NT2/D1 (cell line): ENCODE measurements at regions not wholly inside any gene's neighbourhood (a gene's known extent, or its start where the extent isn't known, plus 50 kb on each side); places are given as distances from the start of the nearest gene placed in this dataset.
"Not testable (repeated sequence)": the region's sequence is repeated elsewhere in the genome, so short reads cannot be mapped to it uniquely, and the experiment has no call there.

ENCODE experiments used
- DNase-seq: peaks from one replicate; pipeline ENCODE4 v3.0.0-alpha.2; 2011; ENCODE audit warnings: low read depth, low spot score
- H3K27me3 ChIP-seq: 2 replicates; pipeline ENCODE4 v1.6.0; 2011; ENCODE audit warnings: mild to moderate bottlenecking; ENCODE audit not compliant: insufficient read length, insufficient read depth
- H3K36me3 ChIP-seq: 2 replicates; pipeline ENCODE4 v1.6.1; 2011; ENCODE audit warnings: mild to moderate bottlenecking, low read length, mixed read lengths; ENCODE audit not compliant: insufficient read depth, insufficient read length
- H3K4me1 ChIP-seq: 2 replicates; pipeline ENCODE4 v1.5.1; 2011; ENCODE audit not compliant: insufficient read depth, insufficient read length
- H3K4me3 ChIP-seq: 2 replicates; pipeline ENCODE4 v1.5.1; 2011; ENCODE audit warnings: low read depth; ENCODE audit not compliant: insufficient read length
- H3K9ac ChIP-seq: 2 replicates; pipeline ENCODE4 v1.6.0; 2011; ENCODE audit warnings: low read depth; ENCODE audit not compliant: insufficient read length
- H3K9me3 ChIP-seq: 2 replicates; pipeline ENCODE4 v1.5.1; 2011; ENCODE audit warnings: mild to moderate bottlenecking, low read length; ENCODE audit not compliant: insufficient read depth
- SUZ12 ChIP-seq: IDR thresholded peaks from 2 replicates; pipeline ENCODE4 v1.6.1; 2011; ENCODE audit not compliant: insufficient read length, insufficient read depth; ENCODE audit errors: extremely low read depth
- YY1 ChIP-seq: IDR thresholded peaks from 2 replicates; pipeline ENCODE4 v1.6.1; 2011; ENCODE audit not compliant: insufficient read length, insufficient read depth
- ZNF274 ChIP-seq: IDR thresholded peaks from 2 replicates; pipeline ENCODE4 v1.6.1; 2011; ENCODE audit warnings: mild to moderate bottlenecking, low read depth, low read length

- H3K9ac ChIP-seq, result no peak overlapping the region
- H3K9me3 ChIP-seq, result no peaks in the 10 kb centered on the region
- no peaks in the 10 kb centered on the region for H3K27me3 ChIP-seq
- DNase-seq, result no peak
- H3K36me3 ChIP-seq, result no peaks in the 10 kb centered on the region
- no peaks in the 10 kb centered on the region for H3K4me1 ChIP-seq
- H3K4me3 ChIP-seq, result no peak overlapping the region
- TF ChIP-seq ZNF274 (no peak), SUZ12 (no peak), YY1 (no peak)
Measured at GRCh38 chr2:215722986-215723630, 287.2 kb upstream of the FN1 start.

GRCh38 chr2:215722125-215722524, 286.3 kb upstream of the FN1 start:
- no peak for DNase-seq
- Histone ChIP-seq H3K4me1 (no peaks in the 10 kb centered on the region), H3K4me3 (no peak overlapping the region), H3K9me3 (no peaks in the 10 kb centered on the region), H3K36me3 (no peaks in the 10 kb centered on the region), H3K9ac (no peak overlapping the region), H3K27me3 (no peaks in the 10 kb centered on the region)
- TF ChIP-seq YY1 (no peak), SUZ12 (no peak), ZNF274 (no peak)

- not testable (repeated sequence) for H3K9me3 ChIP-seq, H3K4me3 ChIP-seq, H3K36me3 ChIP-seq, H3K9ac ChIP-seq, H3K27me3 ChIP-seq, DNase-seq, H3K4me1 ChIP-seq
Measured at GRCh38 chr2:215721515-215721914, 285.6 kb upstream of the FN1 start.

GRCh38 chr2:215718890-215719289, 283.0 kb upstream of the FN1 start:
- H3K4me3 ChIP-seq, result no peak overlapping the region
- no peaks in the 10 kb centered on the region for H3K36me3 ChIP-seq
- DNase-seq, result no peak
- no peaks in the 10 kb centered on the region for H3K27me3 ChIP-seq
- H3K9ac ChIP-seq, result no peak overlapping the region
- no peaks in the 10 kb centered on the region for H3K9me3 ChIP-seq
- H3K4me1 ChIP-seq, result no peaks in the 10 kb centered on the region
- no peak for TF ChIP-seq YY1
- no peak for TF ChIP-seq ZNF274
- no peak for TF ChIP-seq SUZ12

GRCh38 chr2:215718436-215718835, 282.6 kb upstream of the FN1 start:
- H3K4me3 ChIP-seq, result no peak overlapping the region
- H3K27me3 ChIP-seq, result no peaks in the 10 kb centered on the region
- H3K9ac ChIP-seq, result no peak overlapping the region
- DNase-seq, result no peak
- H3K36me3 ChIP-seq, result no peaks in the 10 kb centered on the region
- H3K9me3 ChIP-seq, result no peaks in the 10 kb centered on the region
- H3K4me1 ChIP-seq, result no peaks in the 10 kb centered on the region
- TF ChIP-seq ZNF274, result no peak
- TF ChIP-seq SUZ12, result no peak
- TF ChIP-seq YY1, result no peak

- DNase-seq, result no peak
- H3K36me3 ChIP-seq, result no peaks in the 10 kb centered on the region
- no peaks in the 10 kb centered on the region for H3K4me1 ChIP-seq
- no peak overlapping the region for H3K9ac ChIP-seq
- H3K27me3 ChIP-seq, result no peaks in the 10 kb centered on the region
- no peak for TF ChIP-seq YY1
- no peak for TF ChIP-seq ZNF274
- TF ChIP-seq SUZ12, result no peak
- no peak overlapping the region for H3K4me3 ChIP-seq
- no peaks in the 10 kb centered on the region for H3K9me3 ChIP-seq
Measured at GRCh38 chr2:215717501-215718381, 281.9 kb upstream of the FN1 start.

GRCh38 chr2:215716956-215717355, 281.1 kb upstream of the FN1 start:
- Histone ChIP-seq H3K27me3 (no peaks in the 10 kb centered on the region), H3K9ac (no peak overlapping the region), H3K4me3 (no peak overlapping the region), H3K36me3 (no peaks in the 10 kb centered on the region), H3K9me3 (no peaks in the 10 kb centered on the region), H3K4me1 (no peaks in the 10 kb centered on the region)
- TF ChIP-seq SUZ12 (no peak), ZNF274 (no peak), YY1 (no peak)
- no peak for DNase-seq
